H9 (cell line): ENCODE measurements at regions not wholly inside any gene's neighbourhood (a gene's known extent, or its start where the extent isn't known, plus 50 kb on each side); places are given as distances from the start of the nearest gene placed in this dataset.

Source experiments
- DNase-seq: peaks from one replicate; pipeline ENCODE4 v3.0.0-alpha.2; 2017
- H2AFZ ChIP-seq: one replicate; pipeline ENCODE4 v1.6.1; 2013; ENCODE audit warnings: mild to moderate bottlenecking, low read length, control low read depth, moderate library complexity
- H2AK5ac ChIP-seq: 2 replicates; pipeline ENCODE4 v1.6.1; 2013; ENCODE audit warnings: low read length, control low read depth, mixed read lengths; ENCODE audit not compliant: insufficient read length
- H2BK120ac ChIP-seq: one replicate; pipeline ENCODE4 v1.6.1; 2013; ENCODE audit warnings: low read depth, mild to moderate bottlenecking, low read length, control low read depth, inconsistent platforms; ENCODE audit not compliant: poor library complexity, severe bottlenecking
- H2BK12ac ChIP-seq: 2 replicates; pipeline ENCODE4 v1.6.1; 2013; ENCODE audit warnings: low read length, control low read depth, mixed read lengths, low read depth; ENCODE audit not compliant: insufficient read length
- H2BK15ac ChIP-seq: 2 replicates; pipeline ENCODE4 v1.6.1; 2013; ENCODE audit warnings: low read depth, low read length, control low read depth
- H2BK20ac ChIP-seq: one replicate; pipeline ENCODE4 v1.6.1; 2013; ENCODE audit warnings: low read depth, mild to moderate bottlenecking, low read length, control low read depth, inconsistent platforms; ENCODE audit not compliant: poor library complexity, severe bottlenecking
- H2BK5ac ChIP-seq: 2 replicates; pipeline ENCODE4 v1.6.1; 2013; ENCODE audit warnings: low read length, control low read depth, mixed read lengths; ENCODE audit not compliant: insufficient read length
- H3K14ac ChIP-seq: 2 replicates; pipeline ENCODE4 v1.6.1; 2013; ENCODE audit warnings: low read length, control low read depth; ENCODE audit not compliant: insufficient read depth
- H3K18ac ChIP-seq: 2 replicates; pipeline ENCODE4 v1.6.1; 2013; ENCODE audit warnings: low read depth, mild to moderate bottlenecking, mixed read lengths, low read length, control low read depth; ENCODE audit not compliant: insufficient read length
- H3K23ac ChIP-seq: 2 replicates; pipeline ENCODE4 v1.6.1; 2013; ENCODE audit warnings: low read length, control low read depth, mixed read lengths, low read depth; ENCODE audit not compliant: insufficient read length
- H3K23me2 ChIP-seq: 2 replicates; pipeline ENCODE4 v1.6.1; 2013; ENCODE audit warnings: low read depth, mild to moderate bottlenecking, mixed read lengths, low read length, control low read depth; ENCODE audit not compliant: insufficient read length, poor library complexity, severe bottlenecking
- H3K27ac ChIP-seq: 2 replicates; pipeline ENCODE4 v1.5.1; 2013; ENCODE audit warnings: low read length, control low read depth, mixed read lengths, low read depth; ENCODE audit not compliant: insufficient read length
- H3K27me3 ChIP-seq: 2 replicates; pipeline ENCODE4 v1.6.1; 2013; ENCODE audit warnings: low read length, control low read depth, inconsistent platforms; ENCODE audit not compliant: insufficient read depth
- H3K4ac ChIP-seq: 2 replicates; pipeline ENCODE4 v1.6.1; 2013; ENCODE audit warnings: low read depth, mild to moderate bottlenecking, control low read depth, inconsistent platforms, low read length, moderate library complexity
- H3K4me1 ChIP-seq: 2 replicates; pipeline ENCODE4 v1.6.1; 2013; ENCODE audit warnings: low read length, control low read depth, inconsistent platforms; ENCODE audit not compliant: insufficient read depth
- H3K4me2 ChIP-seq: 2 replicates; pipeline ENCODE4 v1.6.1; 2013; ENCODE audit warnings: low read length, control low read depth, mixed read lengths; ENCODE audit not compliant: insufficient read length, insufficient read depth
- H3K56ac ChIP-seq: 2 replicates; pipeline ENCODE4 v1.6.1; 2013; ENCODE audit warnings: low read depth, mild to moderate bottlenecking, mixed read lengths, low read length, control low read depth; ENCODE audit not compliant: insufficient read length
- H3K79me1 ChIP-seq: 2 replicates; pipeline ENCODE4 v1.6.1; 2013; ENCODE audit warnings: low read depth, mild to moderate bottlenecking, moderate library complexity, low read length, control low read depth, inconsistent platforms; ENCODE audit not compliant: insufficient read depth, poor library complexity, severe bottlenecking
- H3K79me2 ChIP-seq: 2 replicates; pipeline ENCODE4 v1.6.1; 2013; ENCODE audit warnings: low read length, control low read depth, inconsistent platforms; ENCODE audit not compliant: insufficient read depth
- H3K9ac ChIP-seq: 2 replicates; pipeline ENCODE4 v1.6.1; 2013; ENCODE audit warnings: low read length, control low read depth, mixed read lengths; ENCODE audit not compliant: insufficient read length; ENCODE audit errors: extremely low read depth
- H3K9me3 ChIP-seq: one replicate; pipeline ENCODE4 v1.6.1; 2013; ENCODE audit warnings: low read depth, low read length, inconsistent platforms; ENCODE audit not compliant: control insufficient read depth
- H3T11ph ChIP-seq: one replicate; pipeline ENCODE4 v1.6.1; 2013; ENCODE audit warnings: mild to moderate bottlenecking, low read length, control low read depth, inconsistent platforms
- H4K20me1 ChIP-seq: one replicate; pipeline ENCODE4 v1.6.1; 2013; ENCODE audit not compliant: control insufficient read depth, insufficient read length, insufficient read depth
- H4K5ac ChIP-seq: 2 replicates; pipeline ENCODE4 v1.6.1; 2013; ENCODE audit warnings: low read depth, mild to moderate bottlenecking, mixed read lengths, low read length, control low read depth; ENCODE audit not compliant: insufficient read length
- H4K8ac ChIP-seq: replicated peaks from 2 replicates; pipeline ENCODE4 v1.6.1; 2013; ENCODE audit warnings: low read length, control low read depth, mixed read lengths, low read depth; ENCODE audit not compliant: insufficient read length
- H4K91ac ChIP-seq: 2 replicates; pipeline ENCODE4 v1.6.1; 2013; ENCODE audit warnings: low read depth, mild to moderate bottlenecking, moderate library complexity, mixed read lengths, low read length, control low read depth; ENCODE audit not compliant: insufficient read length
- H3K27ac Mint-ChIP-seq, 3 experiments: 2 replicates in 2 of 3; 3 replicates in 1 of 3; pipeline ENCODE4 v1.8.0; 2020 to 2021; ENCODE audit warnings: mixed read lengths in 3 of 3, mild to moderate bottlenecking in 1 of 3, moderate library complexity in 1 of 3
- H3K27me3 Mint-ChIP-seq: 2 replicates; pipeline ENCODE4 v1.8.0; 2021; ENCODE audit warnings: low read depth, mild to moderate bottlenecking, moderate library complexity, mixed read lengths
- H3K36me3 Mint-ChIP-seq, 3 experiments: 2 replicates in 2 of 3; 3 replicates in 1 of 3; pipeline ENCODE4 v1.8.0; 2020 to 2021; ENCODE audit warnings: low read depth in 3 of 3, mixed read lengths in 3 of 3; ENCODE audit not compliant: insufficient read depth in 1 of 3
- H3K4me1 Mint-ChIP-seq, 2 experiments: 2 replicates each; pipeline ENCODE4 v1.8.0; 2020; ENCODE audit warnings: mixed read lengths in 2 of 2
- H3K4me3 Mint-ChIP-seq, 2 experiments: 2 replicates in 1 of 2; 3 replicates in 1 of 2; pipeline ENCODE4 v1.8.0; 2020 to 2021; ENCODE audit warnings: mild to moderate bottlenecking in 2 of 2, mixed read lengths in 2 of 2, moderate library complexity in 1 of 2
- H3K9me3 Mint-ChIP-seq, 2 experiments: 2 replicates in 1 of 2; 3 replicates in 1 of 2; pipeline ENCODE4 v1.8.0; 2020; ENCODE audit warnings: mild to moderate bottlenecking in 2 of 2, mixed read lengths in 2 of 2, moderate library complexity in 1 of 2
- CTCF ChIP-seq: fragments of 200-600 bp; sonication (generic); conservative IDR thresholded peaks from 3 replicates; pipeline ENCODE4 v1.8.0; 2021; ENCODE audit warnings: antibody characterized with exemption, mild to moderate bottlenecking
- WGBS: extraction: QIAGEN DNeasy Blood & Tissue Kit; methylation state at CpG from one replicate; pipeline ENCODE4 v1.1.7; 2013; ENCODE audit warnings: missing lambda C conversion rate, low lambda C conversion rate, mixed read lengths; ENCODE audit not compliant: insufficient read length; ENCODE audit errors: extremely low coverage; 5-methylcytosine and 5-hydroxymethylcytosine counted together

- H3K23ac ChIP-seq = no peak overlapping the region
- H3K27me3 ChIP-seq = no peaks in the 10 kb centered on the region
- no peak overlapping the region for H2BK15ac ChIP-seq
- no peak overlapping the region for H2BK20ac ChIP-seq
- no peak overlapping the region for H2BK5ac ChIP-seq
- H2AFZ ChIP-seq = no peak overlapping the region
- H4K5ac ChIP-seq = no peak overlapping the region
- WGBS = no CpG with 5 or more reads among the region's 1 CpG
- H3K27ac ChIP-seq = no peak overlapping the region
- no peaks in the 10 kb centered on the region for H4K20me1 ChIP-seq
- H3K79me2 ChIP-seq = no peaks in the 10 kb centered on the region
- no peak overlapping the region for H3K4ac ChIP-seq
- H3K18ac ChIP-seq = no peak overlapping the region
- no peak overlapping the region for H3K56ac ChIP-seq
- no peak overlapping the region for H4K8ac ChIP-seq
- no peak for TF ChIP-seq CTCF
- no peaks in the 10 kb centered on the region for H3K79me1 ChIP-seq
- H4K91ac ChIP-seq = no peak overlapping the region
- no peak overlapping the region for H3K27ac Mint-ChIP-seq
- H3K14ac ChIP-seq = no peak overlapping the region
- H2BK120ac ChIP-seq = no peak overlapping the region
- H3T11ph ChIP-seq = no peak overlapping the region
- no peak overlapping the region for H2AK5ac ChIP-seq
- no peaks in the 10 kb centered on the region for H3K27me3 Mint-ChIP-seq
- no peak overlapping the region for H2BK12ac ChIP-seq
- no peak overlapping the region for H3K4me3 Mint-ChIP-seq
- H3K9me3 Mint-ChIP-seq = no peaks in the 10 kb centered on the region
- H3K9me3 ChIP-seq = no peaks in the 10 kb centered on the region
- no peaks in the 10 kb centered on the region for H3K36me3 Mint-ChIP-seq
- no peaks in the 10 kb centered on the region for H3K4me1 ChIP-seq
- DNase-seq = no peak
- H3K23me2 ChIP-seq = no peaks in the 10 kb centered on the region
- H3K4me2 ChIP-seq = no peak overlapping the region
- H3K9ac ChIP-seq = no peak overlapping the region
- H3K4me1 Mint-ChIP-seq = peaks cover 7 to 8% of the 10 kb centered on the region in 2 experiments; a peak in 3 of 4 replicates
Measured at GRCh38 chr3:106014518-106014917, 145.7 kb upstream of the CBLB start.
